Activated CD4-positive, CD25-positive, alpha-beta regulatory T cell (primary cell): ENCODE measurements at regions not wholly inside any gene's neighbourhood (a gene's known extent, or its start where the extent isn't known, plus 50 kb on each side); places are given as distances from the start of the nearest gene placed in this dataset.

Experiments
- DNase-seq, 4 experiments: peaks; one replicate each; lab custom pipeline; 2025; lab: John Stamatoyannopoulos, UW

- DNase-seq: no peak
Observed at GRCh38 chr4:165720411-165721082, 152.5 kb upstream of the TLL1 start.

- no peak for DNase-seq
Observed at GRCh38 chr4:165721815-165722214, 151.2 kb upstream of the TLL1 start.

GRCh38 chr4:165723051-165723795 lies 149.8 kb upstream of the TLL1 start:
- DNase-seq: no peak

- no peak for DNase-seq
Observed at GRCh38 chr4:165724786-165725185, 148.3 kb upstream of the TLL1 start.

- no peak for DNase-seq
Observed at GRCh38 chr4:165725352-165725751, 147.7 kb upstream of the TLL1 start.

GRCh38 chr4:165726831-165727230 lies 146.2 kb upstream of the TLL1 start:
- DNase-seq: no peak

- no peak for DNase-seq
Observed at GRCh38 chr4:165737309-165737972, 135.6 kb upstream of the TLL1 start.

- DNase-seq: no peak
Observed at GRCh38 chr4:165738571-165738970, 134.5 kb upstream of the TLL1 start.

GRCh38 chr4:165740911-165741310 lies 132.1 kb upstream of the TLL1 start:
- DNase-seq: no peak

- no peak for DNase-seq
Observed at GRCh38 chr4:165743422-165743821, 129.6 kb upstream of the TLL1 start.

GRCh38 chr4:165744370-165744769 lies 128.7 kb upstream of the TLL1 start:
- DNase-seq: no peak

GRCh38 chr4:165748321-165748720 lies 124.7 kb upstream of the TLL1 start:
- DNase-seq: no peak

GRCh38 chr4:165751882-165752281 lies 121.2 kb upstream of the TLL1 start:
- no peak for DNase-seq

- no peak for DNase-seq
Observed at GRCh38 chr4:165754664-165755063, 118.4 kb upstream of the TLL1 start.

- DNase-seq: no peak
Observed at GRCh38 chr4:165756836-165757235, 116.2 kb upstream of the TLL1 start.

- no peak for DNase-seq
Observed at GRCh38 chr4:165757451-165757850, 115.6 kb upstream of the TLL1 start.

GRCh38 chr4:165758086-165758485 lies 115.0 kb upstream of the TLL1 start:
- no peak for DNase-seq

GRCh38 chr4:165760182-165760581 lies 112.9 kb upstream of the TLL1 start:
- DNase-seq: no peak

GRCh38 chr4:165761963-165762362 lies 111.1 kb upstream of the TLL1 start:
- no peak for DNase-seq

- DNase-seq: no peak
Observed at GRCh38 chr4:165763640-165764039, 109.4 kb upstream of the TLL1 start.

- DNase-seq: no peak
Observed at GRCh38 chr4:165765053-165765452, 108.0 kb upstream of the TLL1 start.

- no peak for DNase-seq
Observed at GRCh38 chr4:165766018-165766417, 107.0 kb upstream of the TLL1 start.

GRCh38 chr4:165766976-165767375 lies 106.1 kb upstream of the TLL1 start:
- DNase-seq: no peak
